GM10266 (cell line): ENCODE measurements at regions not wholly inside any gene's neighbourhood (a gene's known extent, or its start where the extent isn't known, plus 50 kb on each side); places are given as distances from the start of the nearest gene placed in this dataset.
A peak's percentile ranks its signal among the peaks of the same experiment; 100 is the strongest.
"Not testable (repeated sequence)": the region's sequence is repeated elsewhere in the genome, so short reads cannot be mapped to it uniquely, and the experiment has no call there.

ENCODE experiments used
- DNase-seq: peaks from one replicate; pipeline ENCODE4 v3.0.0; 2012; ENCODE audit errors: extremely low spot score
- CTCF ChIP-seq: IDR thresholded peaks from 2 replicates; pipeline ENCODE4 v1.5.1; 2012; ENCODE audit warnings: mild to moderate bottlenecking, low read depth; ENCODE audit not compliant: control insufficient read depth, insufficient read depth; ENCODE audit errors: missing control alignments

DNA sequence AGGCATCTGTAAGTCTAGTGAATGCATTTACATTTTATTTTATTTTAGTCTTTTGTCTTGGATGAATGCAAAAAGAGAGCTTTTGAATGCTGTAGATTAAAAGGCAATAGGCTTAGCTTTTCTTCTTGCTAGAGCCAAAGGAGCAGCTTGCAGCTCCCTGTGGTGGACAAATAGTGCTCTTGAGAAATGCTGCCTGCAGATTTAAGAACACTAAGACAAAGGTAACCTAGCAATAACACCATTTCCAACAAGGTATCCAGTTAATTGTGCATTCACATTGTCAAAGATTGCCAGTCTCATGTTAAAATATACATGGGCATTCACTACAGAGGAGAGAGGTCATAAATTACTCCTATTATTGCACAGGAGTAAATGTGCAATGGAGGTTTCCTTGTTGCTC lies 859.2 kb upstream of the PRKX start:
- DNase-seq: no peak
- TF ChIP-seq CTCF: no peak

DNA sequence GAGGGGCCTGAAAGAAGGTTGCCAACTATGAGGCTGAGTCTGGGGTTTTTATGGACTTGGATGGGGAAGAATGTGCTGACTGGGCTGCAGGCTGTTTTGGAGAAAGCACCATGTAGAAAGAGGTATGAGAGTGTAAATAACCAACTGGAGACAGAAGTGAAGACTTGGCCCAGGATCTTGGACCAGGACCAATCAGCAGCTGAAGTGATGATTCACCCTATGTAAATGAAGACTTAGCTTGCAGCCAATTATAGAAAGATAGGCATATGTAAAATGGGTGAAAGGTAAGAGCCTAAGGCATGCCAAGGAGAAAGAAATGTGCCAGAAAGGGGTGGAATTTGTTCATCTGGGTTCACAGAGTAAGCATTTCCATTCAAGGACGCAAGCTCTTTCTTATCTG lies 856.7 kb upstream of the PRKX start:
- TF ChIP-seq CTCF: no peak
- no peak for DNase-seq

GRCh38 chrX:4560192-4560591 lies 846.7 kb upstream of the PRKX start:
- no peak for DNase-seq
- no peak for TF ChIP-seq CTCF

DNA sequence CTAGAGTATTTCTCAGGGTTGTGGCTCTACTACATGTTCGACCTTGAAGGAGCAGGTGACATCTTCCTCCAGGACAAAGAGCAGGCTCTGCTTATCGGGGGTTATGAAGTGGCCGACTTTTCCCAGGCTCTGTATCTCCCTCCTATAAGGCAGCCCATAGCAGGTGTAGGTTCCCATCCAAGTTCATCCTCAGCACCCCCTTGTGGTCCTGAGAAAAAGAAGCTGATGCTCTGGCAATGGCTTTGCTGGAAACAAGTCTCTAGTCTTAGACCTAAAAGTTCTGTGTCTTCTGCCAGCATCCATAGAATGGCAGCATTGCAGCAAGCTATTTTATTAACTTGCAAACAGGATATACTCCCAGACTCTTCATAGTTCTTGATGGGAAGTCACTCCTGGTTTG lies 836.6 kb upstream of the PRKX start:
- peak; percentile 6 for TF ChIP-seq CTCF
- DNase-seq: no peak

DNA sequence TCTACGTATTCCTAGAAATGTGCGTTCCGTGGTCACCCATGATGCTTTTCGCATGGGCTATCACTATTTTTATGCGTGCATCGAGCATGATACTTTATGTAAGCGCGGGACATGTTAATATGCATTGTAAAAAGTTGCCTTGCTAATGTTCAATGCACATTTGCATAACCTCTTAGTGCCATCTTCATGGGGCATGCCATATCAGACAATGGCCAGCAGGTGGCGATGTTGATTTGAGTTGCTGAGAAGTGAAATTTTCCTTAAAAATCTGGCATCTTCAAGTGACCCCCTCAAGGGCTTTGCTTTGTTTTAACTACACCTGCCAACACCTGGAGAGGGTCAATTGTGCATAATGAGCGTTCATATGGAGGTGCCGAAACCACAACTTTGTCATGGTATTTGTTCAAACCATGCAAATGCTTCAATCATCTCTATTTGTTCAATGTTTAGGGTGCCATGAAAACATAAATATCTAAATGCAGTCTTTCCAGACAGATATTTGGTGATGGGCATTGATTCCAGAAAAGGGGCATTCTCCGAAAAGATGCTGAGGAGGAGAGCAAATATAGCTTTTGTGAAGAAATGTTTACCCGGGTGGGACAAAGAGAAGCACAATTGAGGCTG lies 833.9 kb upstream of the PRKX start:
- TF ChIP-seq CTCF: peak; percentile 70
- peak; percentile 4 for DNase-seq

DNA sequence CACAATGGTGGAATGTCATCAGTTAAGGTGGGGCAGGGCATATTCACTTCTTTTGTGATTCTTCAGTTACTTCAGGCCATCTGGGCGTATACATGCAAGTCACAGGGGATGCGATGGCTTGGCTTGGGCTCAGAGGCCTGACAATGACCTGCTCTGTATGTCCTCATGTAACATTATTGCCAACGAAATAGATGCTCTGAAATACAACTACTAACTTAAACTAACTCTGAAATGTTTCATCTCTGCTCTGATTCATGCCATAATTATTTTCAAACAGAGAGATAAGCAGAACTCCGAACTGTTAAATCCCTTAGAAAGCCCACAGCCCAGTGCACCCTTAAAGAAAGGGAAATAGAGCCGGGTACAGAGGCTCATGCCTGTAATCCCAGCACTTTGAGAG lies 832.7 kb upstream of the PRKX start:
- not testable (repeated sequence) for DNase-seq

DNA sequence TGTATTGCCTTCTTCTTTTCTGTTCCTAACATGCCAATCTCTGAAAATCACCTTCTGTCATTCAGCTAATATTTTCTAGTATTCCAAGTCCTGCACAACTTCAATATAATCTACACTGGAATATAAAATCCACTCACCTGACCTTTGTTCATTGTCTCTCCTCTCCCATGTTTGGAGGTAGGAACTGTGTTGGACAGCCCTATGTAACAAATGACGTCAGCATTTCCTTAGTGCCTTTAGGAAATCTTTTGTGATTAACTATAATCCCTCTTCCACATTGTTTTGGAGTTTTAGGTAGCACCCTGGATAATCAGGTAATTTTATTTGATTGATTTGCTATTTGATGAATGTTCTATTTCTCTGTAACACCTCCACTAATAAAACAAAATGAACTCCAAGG lies 814.8 kb upstream of the PRKX start:
- TF ChIP-seq CTCF: no peak
- no peak for DNase-seq

DNA sequence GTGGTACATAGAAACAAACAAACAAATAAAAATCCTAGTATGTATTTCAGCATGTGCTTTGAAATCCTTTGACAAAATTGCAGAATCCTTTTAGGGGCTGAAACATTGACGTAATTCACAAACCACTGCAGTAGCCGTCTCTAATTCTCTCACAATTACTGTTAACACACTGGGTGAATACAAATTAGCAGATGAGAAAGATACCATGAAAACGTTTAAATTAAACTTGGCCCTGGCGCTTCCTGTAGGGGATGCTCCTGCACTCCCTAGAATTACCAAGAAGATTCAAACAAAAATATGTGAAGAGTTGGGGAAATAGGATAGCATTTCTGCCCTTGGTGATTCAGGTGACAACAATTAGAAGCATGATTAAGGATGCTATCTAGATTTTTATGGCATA lies 772.5 kb upstream of the PRKX start:
- no peak for DNase-seq
- TF ChIP-seq CTCF: no peak
